ENCODE measurements at regions not wholly inside any gene's neighbourhood (a gene's known extent, or its start where the extent isn't known, plus 50 kb on each side); places are given as distances from the start of the nearest gene placed in this dataset.

GRCh38 chr9:134263596-134263995 is 62.7 kb upstream of the RXRA start:
- Histone ChIP-seq H3K9ac (ENCODE audit: extremely low read depth, low read length, poor library complexity, severe bottlenecking) (no peak overlapping the region), H3K9me3 (ENCODE audit: control insufficient read depth, low read length) (no peaks in the 10 kb centered on the region), H3K27me3 (ENCODE audit: control insufficient read depth, insufficient read depth, low read length, poor library complexity, severe bottlenecking) (no peaks in the 10 kb centered on the region), H3K4me1 (ENCODE audit: control insufficient read depth, insufficient read depth, low read length) (peaks cover 9% of the 10 kb centered on the region), H3K36me3 (ENCODE audit: control insufficient read depth, insufficient read depth, low read length) (no peaks in the 10 kb centered on the region), H3K4me3 (ENCODE audit: low read length) (no peak overlapping the region), H3K27ac (ENCODE audit: low read depth, low read length) (no peak overlapping the region)
- no peaks in the 10 kb centered on the region for H3K9me3 Mint-ChIP-seq
- no peaks in the 10 kb centered on the region for H3K36me3 Mint-ChIP-seq (ENCODE audit: low read depth)
- DNase-seq: no peak
- H3K4me3 Mint-ChIP-seq: no peak overlapping the region
- H3K27me3 Mint-ChIP-seq (ENCODE audit: insufficient read depth): no peaks in the 10 kb centered on the region
- peaks cover 22% of the 10 kb centered on the region for H3K4me1 Mint-ChIP-seq
- no peak for TF ChIP-seq CTCF (conservative IDR thresholded peaks at IDR 0.05)
- no peak overlapping the region for H3K27ac Mint-ChIP-seq
- 86 to 88% methylated on average over 8 to 11 of the region's 11 CpGs for WGBS, 2 experiments (ENCODE audit: insufficient coverage in 1 of 2, insufficient read length in 1 of 2)

DNA sequence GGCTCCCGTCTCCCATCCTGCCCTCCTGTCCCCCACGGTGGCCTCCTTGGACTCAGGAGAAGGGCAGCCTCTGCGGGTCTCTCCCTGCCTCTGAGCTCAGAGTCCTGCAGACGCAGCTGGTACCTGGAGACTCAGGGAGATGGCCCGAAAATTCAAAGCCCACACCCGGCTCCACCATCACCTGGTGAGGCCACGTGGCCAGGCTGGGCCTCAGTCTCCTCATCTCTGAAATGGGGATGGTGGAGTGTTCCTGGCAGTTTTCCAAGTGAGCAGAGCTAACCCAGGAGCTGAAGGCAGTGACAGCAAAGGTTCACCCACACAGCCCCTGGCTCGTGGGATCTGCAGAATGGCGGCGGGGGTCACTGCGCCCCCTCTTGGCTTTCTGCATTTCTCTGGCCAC is 62.1 kb upstream of the RXRA start:
- Histone ChIP-seq H3K36me3 (ENCODE audit: control insufficient read depth, insufficient read depth, low read length) (no peaks in the 10 kb centered on the region), H3K27ac (ENCODE audit: low read depth, low read length) (no peak overlapping the region), H3K4me1 (ENCODE audit: control insufficient read depth, insufficient read depth, low read length) (peaks cover 9% of the 10 kb centered on the region), H3K9ac (ENCODE audit: extremely low read depth, low read length, poor library complexity, severe bottlenecking) (no peak overlapping the region), H3K9me3 (ENCODE audit: control insufficient read depth, low read length) (no peaks in the 10 kb centered on the region), H3K4me3 (ENCODE audit: low read length) (no peak overlapping the region), H3K27me3 (ENCODE audit: control insufficient read depth, insufficient read depth, low read length, poor library complexity, severe bottlenecking) (no peaks in the 10 kb centered on the region)
- 92 to 93% methylated on average over 5 to 11 of the region's 11 CpGs for WGBS, 2 experiments (ENCODE audit: insufficient coverage in 1 of 2, insufficient read length in 1 of 2)
- Mint-ChIP-seq H3K36me3 (ENCODE audit: low read depth) (no peaks in the 10 kb centered on the region), H3K4me1 (peaks cover 23% of the 10 kb centered on the region), H3K4me3 (no peak overlapping the region), H3K9me3 (no peaks in the 10 kb centered on the region), H3K27ac (no peak overlapping the region), H3K27me3 (ENCODE audit: insufficient read depth) (no peaks in the 10 kb centered on the region)
- DNase-seq: no peak
- TF ChIP-seq CTCF (conservative IDR thresholded peaks at IDR 0.05): no peak

GRCh38 chr9:134265078-134265477 is 61.2 kb upstream of the RXRA start:
- peaks cover 9% of the 10 kb centered on the region for H3K4me1 ChIP-seq (ENCODE audit: control insufficient read depth, insufficient read depth, low read length)
- no peaks in the 10 kb centered on the region for H3K36me3 ChIP-seq (ENCODE audit: control insufficient read depth, insufficient read depth, low read length)
- Mint-ChIP-seq H3K4me3 (no peak overlapping the region), H3K27ac (no peak overlapping the region), H3K4me1 (peaks cover 23% of the 10 kb centered on the region), H3K27me3 (ENCODE audit: insufficient read depth) (no peaks in the 10 kb centered on the region), H3K9me3 (no peaks in the 10 kb centered on the region), H3K36me3 (ENCODE audit: low read depth) (no peaks in the 10 kb centered on the region)
- 79 to 100% methylated on average over 2 to 7 of the region's 7 CpGs for WGBS, 2 experiments (ENCODE audit: insufficient coverage in 1 of 2, insufficient read length in 1 of 2)
- DNase-seq: no peak
- no peak overlapping the region for H3K27ac ChIP-seq (ENCODE audit: low read depth, low read length)
- no peak overlapping the region for H3K9ac ChIP-seq (ENCODE audit: extremely low read depth, low read length, poor library complexity, severe bottlenecking)
- H3K27me3 ChIP-seq (ENCODE audit: control insufficient read depth, insufficient read depth, low read length, poor library complexity, severe bottlenecking): no peaks in the 10 kb centered on the region
- no peak for TF ChIP-seq CTCF (conservative IDR thresholded peaks at IDR 0.05)
- no peak overlapping the region for H3K4me3 ChIP-seq (ENCODE audit: low read length)
- H3K9me3 ChIP-seq (ENCODE audit: control insufficient read depth, low read length): no peaks in the 10 kb centered on the region
